GM12874 (cell line): ENCODE measurements at regions not wholly inside any gene's neighbourhood (a gene's known extent, or its start where the extent isn't known, plus 50 kb on each side); places are given as distances from the start of the nearest gene placed in this dataset.

Source experiments
- CTCF ChIP-seq: IDR thresholded peaks from 2 replicates; pipeline ENCODE4 v1.5.1; 2011; ENCODE audit warnings: low read depth, mild to moderate bottlenecking, control low read depth, low read length, moderate library complexity; ENCODE audit not compliant: insufficient read depth

GRCh38 chr3:87478716-87479115 is 202.3 kb upstream of the POU1F1 start:
- TF ChIP-seq CTCF = no peak

GRCh38 chr3:87473944-87474343 is 197.6 kb upstream of the POU1F1 start:
- no peak for TF ChIP-seq CTCF

- no peak for TF ChIP-seq CTCF
Measured at GRCh38 chr3:87468938-87469337, 192.6 kb upstream of the POU1F1 start.

- no peak for TF ChIP-seq CTCF
Measured at GRCh38 chr3:87468235-87468634, 191.9 kb upstream of the POU1F1 start.

GRCh38 chr3:87462228-87462627 is 185.8 kb upstream of the POU1F1 start:
- TF ChIP-seq CTCF = no peak

GRCh38 chr3:87461443-87461842 is 185.1 kb upstream of the POU1F1 start:
- TF ChIP-seq CTCF = no peak

GRCh38 chr3:87461036-87461435 is 184.7 kb upstream of the POU1F1 start:
- no peak for TF ChIP-seq CTCF

- no peak for TF ChIP-seq CTCF
Measured at GRCh38 chr3:87448558-87448957, 172.2 kb upstream of the POU1F1 start.
